Frontal cortex (tissue), 3 donors: ENCODE measurements at regions not wholly inside any gene's neighbourhood (a gene's known extent, or its start where the extent isn't known, plus 50 kb on each side); places are given as distances from the start of the nearest gene placed in this dataset.
"Not testable (repeated sequence)": the region's sequence is repeated elsewhere in the genome, so short reads cannot be mapped to it uniquely, and the experiment has no call there.

ENCODE experiments used
- DNase-seq, 2 donors: peaks; one replicate each; pipeline ENCODE4 v3.0.0; 2012; ENCODE audit warnings: low spot score in 2 of 2
- FAIRE-seq: peaks from 2 replicates; lab custom pipeline; 2012; peaks lifted over from hg19 to GRCh38; lab: Jason Lieb, UNC
- donor health status: control.
- donor health status: control.
- donor health status: control.

- DNase-seq: no peak
- no peak for FAIRE-seq
These were observed 585.1 kb upstream of the GRM3 start for GRCh38 chr7:86058649-86059048.

GRCh38 chr7:86050918-86051317 is 592.8 kb upstream of the GRM3 start:
- FAIRE-seq: no peak
- no peak for DNase-seq

- FAIRE-seq: peak; percentile 89
- no peak for DNase-seq
These were observed 593.8 kb upstream of the GRM3 start for GRCh38 chr7:86049910-86050309.

- not testable (repeated sequence) for DNase-seq, FAIRE-seq
These were observed 598.5 kb upstream of the GRM3 start for GRCh38 chr7:86045197-86045596.

GRCh38 chr7:86025807-86026206 is 617.9 kb upstream of the GRM3 start:
- no peak for DNase-seq

GRCh38 chr7:86013662-86014061 is 630.0 kb upstream of the GRM3 start:
- FAIRE-seq (no peak), DNase-seq (no peak)

More at GRCh38 chr7:86025807-86026206, 617.9 kb upstream of the GRM3 start:
- no peak for FAIRE-seq

- FAIRE-seq (no peak), DNase-seq (no peak)
These were observed 630.7 kb upstream of the GRM3 start for GRCh38 chr7:86012971-86013370.

GRCh38 chr7:86008898-86009297 is 634.8 kb upstream of the GRM3 start:
- DNase-seq: no peak
- no peak for FAIRE-seq

GRCh38 chr7:86006909-86007308 is 636.8 kb upstream of the GRM3 start:
- FAIRE-seq (no peak), DNase-seq (no peak)

GRCh38 chr7:86002858-86003257 is 640.9 kb upstream of the GRM3 start:
- FAIRE-seq (no peak), DNase-seq (no peak)

GRCh38 chr7:85997515-85997914 is 646.2 kb upstream of the GRM3 start:
- DNase-seq: no peak
- FAIRE-seq: no peak

GRCh38 chr7:85995101-85995500 is 648.6 kb upstream of the GRM3 start:
- no peak for FAIRE-seq

GRCh38 chr7:85980740-85981139 is 663.0 kb upstream of the GRM3 start:
- no peak for FAIRE-seq
- DNase-seq: no peak

More at GRCh38 chr7:85995101-85995500, 648.6 kb upstream of the GRM3 start:
- no peak for DNase-seq

- DNase-seq: no peak
- no peak for FAIRE-seq
These were observed 669.5 kb upstream of the GRM3 start for GRCh38 chr7:85974176-85974575.

- DNase-seq (no peak), FAIRE-seq (no peak)
These were observed 671.1 kb upstream of the GRM3 start for GRCh38 chr7:85972504-85973141.

- DNase-seq (no peak), FAIRE-seq (no peak)
These were observed 688.7 kb upstream of the GRM3 start for GRCh38 chr7:85954961-85955360.

- DNase-seq (no peak), FAIRE-seq (no peak)
These were observed 692.8 kb upstream of the GRM3 start for GRCh38 chr7:85950871-85951270.

GRCh38 chr7:85950418-85950817 is 693.3 kb upstream of the GRM3 start:
- no peak for DNase-seq
- no peak for FAIRE-seq

- no peak for DNase-seq
- FAIRE-seq: no peak
These were observed 695.9 kb upstream of the GRM3 start for GRCh38 chr7:85947767-85948166.

GRCh38 chr7:85940798-85941197 is 702.9 kb upstream of the GRM3 start:
- FAIRE-seq: no peak
- DNase-seq: no peak

- FAIRE-seq: no peak
These were observed 711.8 kb upstream of the GRM3 start for GRCh38 chr7:85931919-85932318.

GRCh38 chr7:85928500-85928899 is 715.2 kb upstream of the GRM3 start:
- DNase-seq (no peak), FAIRE-seq (no peak)

More at GRCh38 chr7:85931919-85932318, 711.8 kb upstream of the GRM3 start:
- no peak for DNase-seq
